A549 (cell line): ENCODE measurements at regions not wholly inside any gene's neighbourhood (a gene's known extent, or its start where the extent isn't known, plus 50 kb on each side); places are given as distances from the start of the nearest gene placed in this dataset.

Source experiments
- ATAC-seq, 2 experiments: fragments of 200-7000 bp in 1 of 2; fragments of >200 bp in 1 of 2; cut with Nextera tagmentation in 1 of 2; cut with Tn5 transposase in 1 of 2; 3 replicates each; pipeline versions ENCODE4 v1.8.0 to v1.9.1; 2018 to 2020; ENCODE audit warnings: mild to moderate bottlenecking in 1 of 2, moderate library complexity in 1 of 2
- CTCF ChIA-PET: fragments of 300-600 bp; sonication (Branson Sonifier 250); formaldehyde crosslinking; extraction: SDS; loops from one replicate; lab custom pipeline; 2021; ENCODE audit warnings: antibody characterized with exemption, inconsistent platforms; lab: Yijun Ruan, JAX
- POLR2A ChIA-PET: fragments of 350-600 bp; formaldehyde crosslinking; extraction: SDS; loops from one replicate; lab custom pipeline; 2021; ENCODE audit warnings: antibody characterized with exemption, inconsistent platforms; lab: Yijun Ruan, JAX
- DNase-seq, 2 experiments: peaks; one replicate each; pipeline versions ENCODE4 v3.0.0 to v3.0.0-alpha.2; 2011 to 2016; ENCODE audit warnings: low read depth in 1 of 2, low spot score in 1 of 2
- FAIRE-seq: peaks from 2 replicates; lab custom pipeline; 2011; peaks lifted over from hg19 to GRCh38; lab: Jason Lieb, UNC
- H3K27ac ChIP-seq, 2 experiments: fragments of >200 bp; sonication (Bioruptor Twin); formaldehyde crosslinking; 3 replicates each; pipeline ENCODE4 v1.5.1; 2016 to 2017
- H3K4me1 ChIP-seq: fragments of >200 bp; sonication (Bioruptor Twin); formaldehyde crosslinking; 3 replicates; pipeline ENCODE4 v1.6.1; 2016
- H3K4me2 ChIP-seq: fragments of >200 bp; sonication (Bioruptor Twin); formaldehyde crosslinking; 3 replicates; pipeline ENCODE4 v1.6.1; 2016
- H3K4me3 ChIP-seq: fragments of >200 bp; sonication (Bioruptor Twin); formaldehyde crosslinking; 3 replicates; pipeline ENCODE4 v1.5.1; 2016
- H3K9me3 ChIP-seq: fragments of >200 bp; sonication (Bioruptor Twin); formaldehyde crosslinking; 3 replicates; pipeline ENCODE4 v1.6.1; 2016
- CEBPB ChIP-seq, 2 experiments: fragments of >200 bp in 1 of 2; sonication (Bioruptor Twin) in 1 of 2; formaldehyde crosslinking in 1 of 2; IDR thresholded peaks; 2 replicates each; pipeline ENCODE4 v1.6.1; 2012 to 2016
- CHD4 ChIP-seq: fragments of 200-600 bp; sonication (generic); IDR thresholded peaks from 2 replicates; pipeline ENCODE4 v1.6.1; 2016; ENCODE audit warnings: antibody characterized with exemption, mild to moderate bottlenecking, borderline replicate concordance
- EHF ChIP-seq: fragments of 250-450 bp; sonication (Bioruptor Pico); IDR thresholded peaks from 2 replicates; pipeline ENCODE4 v1.5.0; 2020; ENCODE audit warnings: mild to moderate bottlenecking
- EHMT2 ChIP-seq: fragments of 200-600 bp; sonication (generic); IDR thresholded peaks from 2 replicates; pipeline ENCODE4 v1.6.1; 2016; ENCODE audit warnings: antibody characterized with exemption, low read depth, mild to moderate bottlenecking, moderate library complexity
- ESRRA ChIP-seq: fragments of 150-350 bp; IDR thresholded peaks from 2 replicates; pipeline ENCODE4 v1.6.1; 2014; ENCODE audit warnings: mild to moderate bottlenecking, low read length, borderline replicate concordance
- FOSB ChIP-seq: fragments of 250-450 bp; sonication (Bioruptor Pico); IDR thresholded peaks from 2 replicates; pipeline ENCODE4 v1.5.0; 2020; ENCODE audit warnings: mild to moderate bottlenecking, moderate library complexity
- FOXS1 ChIP-seq: fragments of 250-450 bp; sonication (Bioruptor Pico); IDR thresholded peaks from 2 replicates; pipeline ENCODE4 v1.5.0; 2020; ENCODE audit warnings: mild to moderate bottlenecking, moderate library complexity
- HDAC2 ChIP-seq: fragments of 200-600 bp; sonication (generic); IDR thresholded peaks from 2 replicates; pipeline ENCODE4 v1.6.1; 2016
- HEYL ChIP-seq: fragments of 250-450 bp; sonication (Bioruptor Pico); IDR thresholded peaks from 2 replicates; pipeline ENCODE4 v1.8.0; 2021; ENCODE audit warnings: mild to moderate bottlenecking, moderate library complexity
- HOXB13 ChIP-seq: fragments of 250-450 bp; sonication (Bioruptor Pico); IDR thresholded peaks from 2 replicates; pipeline ENCODE4 v1.5.0; 2020; ENCODE audit warnings: low read depth, mild to moderate bottlenecking, moderate library complexity
- HOXB5 ChIP-seq: fragments of 250-450 bp; sonication (Bioruptor Pico); IDR thresholded peaks from 2 replicates; pipeline ENCODE4 v1.5.0; 2020; ENCODE audit warnings: mild to moderate bottlenecking, moderate library complexity
- MYC ChIP-seq: IDR thresholded peaks from 2 replicates; pipeline ENCODE4 v1.6.1; 2012; ENCODE audit warnings: mild to moderate bottlenecking, inconsistent platforms, low read length, improper control_type of control experiment, borderline replicate concordance
- NFE2L2 ChIP-seq: fragments of 150-350 bp; conservative IDR thresholded peaks from 2 replicates; pipeline ENCODE4 v1.6.1; 2014; ENCODE audit warnings: low read length
- NPAS2 ChIP-seq: fragments of 250-450 bp; sonication (Bioruptor Pico); IDR thresholded peaks from 2 replicates; pipeline ENCODE4 v1.8.0; 2022; ENCODE audit warnings: mild to moderate bottlenecking, moderate library complexity, borderline replicate concordance
- POLR2A ChIP-seq: IDR thresholded peaks from 2 replicates; pipeline ENCODE4 v1.6.1; 2012; ENCODE audit warnings: mild to moderate bottlenecking, low read length
- RAD21 ChIP-seq, 2 experiments: fragments of >200 bp in 1 of 2; sonication (Bioruptor Twin) in 1 of 2; formaldehyde crosslinking in 1 of 2; IDR thresholded peaks in 1 of 2; conservative IDR thresholded peaks in 1 of 2; 2 replicates in 1 of 2; 3 replicates in 1 of 2; pipeline ENCODE4 v1.6.1; 2012 to 2018; ENCODE audit warnings: inconsistent platforms in 1 of 2
- RNF2 ChIP-seq: fragments of 200-600 bp; sonication (generic); IDR thresholded peaks from 2 replicates; pipeline ENCODE4 v1.6.1; 2016; ENCODE audit warnings: low read depth, mild to moderate bottlenecking, antibody characterized with exemption, moderate library complexity, borderline replicate concordance
- SREBF2 ChIP-seq: fragments of 450-650 bp; IDR thresholded peaks from 2 replicates; pipeline ENCODE4 v1.6.1; 2014; ENCODE audit warnings: mild to moderate bottlenecking, moderate library complexity
- TFCP2L1 ChIP-seq: fragments of 250-450 bp; sonication (Bioruptor Pico); IDR thresholded peaks from 2 replicates; pipeline ENCODE4 v1.5.0; 2021; ENCODE audit warnings: mild to moderate bottlenecking
- ZFP36 ChIP-seq: fragments of 450-650 bp; IDR thresholded peaks from 2 replicates; pipeline ENCODE4 v1.6.1; 2014; ENCODE audit warnings: borderline replicate concordance; ENCODE audit not compliant: partially characterized antibody
- ZNF302 ChIP-seq: fragments of 250-450 bp; sonication (Bioruptor Pico); IDR thresholded peaks from 2 replicates; pipeline ENCODE4 v1.9.0; 2021; ENCODE audit warnings: inconsistent platforms, mild to moderate bottlenecking, moderate library complexity
- WGBS: methylation state at CpG from one replicate; pipeline ENCODE4 v1.1.6; 2017; ENCODE audit errors: missing lambda C conversion rate; 5-methylcytosine and 5-hydroxymethylcytosine counted together
- TF ChIP-seq, protein P1 (sequence below): fragments of >200 bp; sonication (Bioruptor Twin); formaldehyde crosslinking; IDR thresholded peaks from 3 replicates; pipeline ENCODE4 v1.5.1; 2016
- TF ChIP-seq, protein P2 (sequence below): fragments of >200 bp; sonication (Bioruptor Twin); formaldehyde crosslinking; IDR thresholded peaks from 2 replicates; pipeline ENCODE4 v1.6.1; 2016
- TF ChIP-seq, protein P3 (sequence below): IDR thresholded peaks from 2 replicates; pipeline ENCODE4 v1.6.1; 2012; ENCODE audit warnings: low read depth, borderline replicate concordance
- TF ChIP-seq, protein P4 (sequence below): IDR thresholded peaks from 2 replicates; pipeline ENCODE4 v1.6.1; 2012
- TF ChIP-seq, protein P5 (sequence below): fragments of 450-650 bp; IDR thresholded peaks from 2 replicates; pipeline ENCODE4 v1.6.1; 2014; ENCODE audit warnings: antibody characterized with exemption
- TF ChIP-seq, protein P6 (sequence below): IDR thresholded peaks from 2 replicates; pipeline ENCODE4 v1.6.1; 2012

DNA sequence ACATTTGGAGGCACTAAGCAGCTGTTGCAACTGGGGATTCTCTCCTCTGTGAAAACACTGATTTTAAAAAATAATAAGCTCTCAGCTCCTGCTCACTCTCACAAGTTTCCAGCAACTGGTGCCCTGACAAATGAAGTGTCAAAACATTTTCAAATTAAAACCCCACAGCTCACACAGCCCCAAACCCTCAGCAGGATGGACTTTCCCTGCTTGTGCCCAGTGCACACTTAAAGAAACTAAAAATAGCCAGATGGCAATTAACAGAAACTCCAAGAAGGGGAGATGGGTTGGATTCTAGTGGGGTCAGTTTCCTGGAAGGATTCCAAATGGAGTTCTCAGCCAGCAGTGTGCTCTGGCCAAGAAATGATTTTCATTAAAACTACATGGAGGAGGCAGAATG is 163.0 kb upstream of the PUM3 start:
- ATAC-seq (no peak), DNase-seq (no peak), FAIRE-seq (no peak)
- CTCF ChIA-PET = interaction anchor here (1.0 kb wide), 2 partner anchors 16 to 19 kb away, joined by 3 read pairs; no protein-coding TSS in a partner anchor
- Histone ChIP-seq H3K4me3 (no peak overlapping the region), H3K4me1 (no peaks in the 10 kb centered on the region), H3K4me2 (no peak overlapping the region), H3K9me3 (no peaks in the 10 kb centered on the region)
- TF ChIP-seq, protein P1, sequence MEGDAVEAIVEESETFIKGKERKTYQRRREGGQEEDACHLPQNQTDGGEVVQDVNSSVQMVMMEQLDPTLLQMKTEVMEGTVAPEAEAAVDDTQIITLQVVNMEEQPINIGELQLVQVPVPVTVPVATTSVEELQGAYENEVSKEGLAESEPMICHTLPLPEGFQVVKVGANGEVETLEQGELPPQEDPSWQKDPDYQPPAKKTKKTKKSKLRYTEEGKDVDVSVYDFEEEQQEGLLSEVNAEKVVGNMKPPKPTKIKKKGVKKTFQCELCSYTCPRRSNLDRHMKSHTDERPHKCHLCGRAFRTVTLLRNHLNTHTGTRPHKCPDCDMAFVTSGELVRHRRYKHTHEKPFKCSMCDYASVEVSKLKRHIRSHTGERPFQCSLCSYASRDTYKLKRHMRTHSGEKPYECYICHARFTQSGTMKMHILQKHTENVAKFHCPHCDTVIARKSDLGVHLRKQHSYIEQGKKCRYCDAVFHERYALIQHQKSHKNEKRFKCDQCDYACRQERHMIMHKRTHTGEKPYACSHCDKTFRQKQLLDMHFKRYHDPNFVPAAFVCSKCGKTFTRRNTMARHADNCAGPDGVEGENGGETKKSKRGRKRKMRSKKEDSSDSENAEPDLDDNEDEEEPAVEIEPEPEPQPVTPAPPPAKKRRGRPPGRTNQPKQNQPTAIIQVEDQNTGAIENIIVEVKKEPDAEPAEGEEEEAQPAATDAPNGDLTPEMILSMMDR = no peak
- TF ChIP-seq ESRRA (no peak), TFCP2L1 (CRISPR knock-in tag) (no peak), ZFP36 (no peak), HOXB13 (CRISPR knock-in tag) (no peak), ZNF302 (no peak), MYC (no peak), HEYL (CRISPR knock-in tag) (no peak), EHF (CRISPR knock-in tag) (no peak), POLR2A (no peak), NPAS2 (CRISPR knock-in tag) (no peak), HOXB5 (CRISPR knock-in tag) (no peak), CHD4 (no peak), CEBPB (IDR thresholded peaks at IDR 0.05) (no peak)
- TF ChIP-seq, protein P2, sequence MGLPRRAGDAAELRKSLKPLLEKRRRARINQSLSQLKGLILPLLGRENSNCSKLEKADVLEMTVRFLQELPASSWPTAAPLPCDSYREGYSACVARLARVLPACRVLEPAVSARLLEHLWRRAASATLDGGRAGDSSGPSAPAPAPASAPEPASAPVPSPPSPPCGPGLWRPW = no peak
- TF ChIP-seq, protein P3, sequence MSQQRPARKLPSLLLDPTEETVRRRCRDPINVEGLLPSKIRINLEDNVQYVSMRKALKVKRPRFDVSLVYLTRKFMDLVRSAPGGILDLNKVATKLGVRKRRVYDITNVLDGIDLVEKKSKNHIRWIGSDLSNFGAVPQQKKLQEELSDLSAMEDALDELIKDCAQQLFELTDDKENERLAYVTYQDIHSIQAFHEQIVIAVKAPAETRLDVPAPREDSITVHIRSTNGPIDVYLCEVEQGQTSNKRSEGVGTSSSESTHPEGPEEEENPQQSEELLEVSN = no peak
- TF ChIP-seq, protein P4, sequence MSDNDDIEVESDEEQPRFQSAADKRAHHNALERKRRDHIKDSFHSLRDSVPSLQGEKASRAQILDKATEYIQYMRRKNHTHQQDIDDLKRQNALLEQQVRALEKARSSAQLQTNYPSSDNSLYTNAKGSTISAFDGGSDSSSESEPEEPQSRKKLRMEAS = no peak
- TF ChIP-seq, protein P5, sequence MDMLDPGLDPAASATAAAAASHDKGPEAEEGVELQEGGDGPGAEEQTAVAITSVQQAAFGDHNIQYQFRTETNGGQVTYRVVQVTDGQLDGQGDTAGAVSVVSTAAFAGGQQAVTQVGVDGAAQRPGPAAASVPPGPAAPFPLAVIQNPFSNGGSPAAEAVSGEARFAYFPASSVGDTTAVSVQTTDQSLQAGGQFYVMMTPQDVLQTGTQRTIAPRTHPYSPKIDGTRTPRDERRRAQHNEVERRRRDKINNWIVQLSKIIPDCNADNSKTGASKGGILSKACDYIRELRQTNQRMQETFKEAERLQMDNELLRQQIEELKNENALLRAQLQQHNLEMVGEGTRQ = no peak
- TF ChIP-seq, all 56 proteins: peak for 0
- POLR2A ChIA-PET = no interaction called here
- H3K27ac ChIP-seq = no peak overlapping the region

DNA sequence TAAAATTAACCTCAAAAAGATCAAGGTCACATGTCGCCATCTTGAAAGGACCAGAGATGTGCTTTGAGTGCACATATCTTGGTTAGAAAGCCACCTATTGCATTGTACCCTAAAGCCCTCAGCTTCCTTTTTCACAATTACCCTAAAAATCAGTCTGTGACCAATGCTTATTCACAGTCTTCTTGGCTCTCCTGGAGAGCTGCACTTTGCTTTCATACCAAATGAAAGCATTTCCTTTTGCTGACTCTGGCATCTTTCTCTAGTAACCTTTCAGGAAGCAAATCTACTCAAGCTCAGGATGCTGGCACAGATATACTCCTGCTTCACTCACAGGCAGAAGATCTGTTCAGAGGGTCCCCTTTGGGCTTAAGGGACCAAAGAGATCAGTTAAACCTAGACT is 160.7 kb upstream of the PUM3 start:
- no peak overlapping the region for H3K4me3 ChIP-seq
- FAIRE-seq = no peak
- H3K9me3 ChIP-seq = no peaks in the 10 kb centered on the region
- no peaks in the 10 kb centered on the region for H3K4me1 ChIP-seq
- WGBS = 19% methylated on average over 1 of the region's 1 CpG
- CTCF ChIA-PET = no interaction called here
- no peak for TF ChIP-seq HDAC2
- TF ChIP-seq EHMT2 = no peak
- TF ChIP-seq FOXS1 = no peak
- TF ChIP-seq, protein P6, sequence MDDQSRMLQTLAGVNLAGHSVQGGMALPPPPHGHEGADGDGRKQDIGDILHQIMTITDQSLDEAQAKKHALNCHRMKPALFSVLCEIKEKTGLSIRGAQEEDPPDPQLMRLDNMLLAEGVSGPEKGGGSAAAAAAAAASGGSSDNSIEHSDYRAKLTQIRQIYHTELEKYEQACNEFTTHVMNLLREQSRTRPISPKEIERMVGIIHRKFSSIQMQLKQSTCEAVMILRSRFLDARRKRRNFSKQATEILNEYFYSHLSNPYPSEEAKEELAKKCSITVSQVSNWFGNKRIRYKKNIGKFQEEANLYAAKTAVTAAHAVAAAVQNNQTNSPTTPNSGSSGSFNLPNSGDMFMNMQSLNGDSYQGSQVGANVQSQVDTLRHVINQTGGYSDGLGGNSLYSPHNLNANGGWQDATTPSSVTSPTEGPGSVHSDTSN = no peak
- TF ChIP-seq SREBF2 = no peak
- TF ChIP-seq HOXB13 (CRISPR knock-in tag) = no peak
- TF ChIP-seq RAD21 (conservative IDR thresholded peaks at IDR 0.05 in 1 of 2, IDR thresholded peaks at IDR 0.05 in 1 of 2) = no peak
- no peak for TF ChIP-seq FOSB (CRISPR knock-in tag)
- TF ChIP-seq, protein P1 = no peak
- TF ChIP-seq ESRRA = no peak
- TF ChIP-seq RNF2 = no peak
- TF ChIP-seq HOXB5 (CRISPR knock-in tag) = no peak
- TF ChIP-seq, protein P4 = no peak
- TF ChIP-seq NFE2L2 = no peak
- TF ChIP-seq CHD4 = no peak
- no peak for TF ChIP-seq POLR2A
- TF ChIP-seq, all 56 proteins: peak for 0
- no peak overlapping the region for H3K4me2 ChIP-seq
- POLR2A ChIA-PET = no interaction called here
- DNase-seq (no peak), ATAC-seq (no peak)
- H3K27ac ChIP-seq = no peak overlapping the region
